ENCODE measurements at regions not wholly inside any gene's neighbourhood (a gene's known extent, or its start where the extent isn't known, plus 50 kb on each side); places are given as distances from the start of the nearest gene placed in this dataset.
"Not testable (repeated sequence)": the region's sequence is repeated elsewhere in the genome, so short reads cannot be mapped to it uniquely, and the experiment has no call there.

DNA sequence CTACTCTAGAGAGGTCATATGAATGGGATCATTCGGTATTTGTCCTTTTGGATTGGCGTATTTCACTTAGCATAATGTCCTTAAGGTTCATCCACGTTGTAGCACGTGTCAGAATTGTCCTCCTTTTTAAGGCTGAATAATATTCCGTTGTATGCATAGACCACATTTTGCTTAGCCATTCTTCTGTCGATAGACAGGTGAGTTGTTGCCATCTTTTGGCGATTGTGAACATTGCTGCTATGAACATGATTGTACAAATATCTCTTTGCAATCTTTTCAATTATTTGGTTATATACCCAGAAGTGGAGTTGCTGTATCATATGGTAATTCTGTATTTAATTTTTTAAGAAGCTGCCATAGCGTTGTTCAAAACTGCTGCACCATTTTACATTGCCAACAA is 52.4 kb upstream of the GOLGA8J start:
- H3K9me3 Mint-ChIP-seq = peaks cover 0 to 4% of the 10 kb centered on the region in 2 donors
- DNase-seq (ENCODE audit: low spot score in 2 of 2) (no peak), ATAC-seq (no peak)
- no peaks in the 10 kb centered on the region for H3K36me3 Mint-ChIP-seq
- no peak overlapping the region for H3K27ac Mint-ChIP-seq

DNA sequence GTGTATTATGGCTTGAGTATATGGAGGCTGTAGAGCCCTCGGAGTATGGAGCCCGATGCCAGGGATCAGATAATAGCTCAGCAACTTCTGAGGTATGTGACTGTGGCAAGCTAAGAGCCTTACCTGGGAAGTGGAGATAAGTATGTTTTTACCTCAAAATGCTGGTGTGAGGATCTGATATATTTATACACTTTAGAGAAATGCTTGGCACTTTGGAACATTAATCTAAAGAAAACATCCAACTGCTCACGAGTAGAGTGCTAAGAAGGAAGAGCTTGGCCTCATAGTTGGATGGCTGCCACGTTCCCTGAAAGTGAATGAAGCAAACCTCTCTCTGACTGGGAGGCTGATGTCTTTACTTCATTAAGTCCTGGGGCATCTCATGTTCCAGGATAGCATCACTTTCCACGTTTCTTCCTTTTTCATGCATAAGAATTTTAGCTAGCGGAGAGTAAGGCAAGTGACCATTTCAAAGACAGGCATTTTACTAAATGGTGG is 58.9 kb upstream of the GOLGA8J start:
- H3K9me3 Mint-ChIP-seq = no peaks in the 10 kb centered on the region
- ATAC-seq (no peak), DNase-seq (ENCODE audit: low spot score in 2 of 2) (no peak)
- H3K36me3 Mint-ChIP-seq = no peaks in the 10 kb centered on the region
- H3K27ac Mint-ChIP-seq = no peak overlapping the region

DNA sequence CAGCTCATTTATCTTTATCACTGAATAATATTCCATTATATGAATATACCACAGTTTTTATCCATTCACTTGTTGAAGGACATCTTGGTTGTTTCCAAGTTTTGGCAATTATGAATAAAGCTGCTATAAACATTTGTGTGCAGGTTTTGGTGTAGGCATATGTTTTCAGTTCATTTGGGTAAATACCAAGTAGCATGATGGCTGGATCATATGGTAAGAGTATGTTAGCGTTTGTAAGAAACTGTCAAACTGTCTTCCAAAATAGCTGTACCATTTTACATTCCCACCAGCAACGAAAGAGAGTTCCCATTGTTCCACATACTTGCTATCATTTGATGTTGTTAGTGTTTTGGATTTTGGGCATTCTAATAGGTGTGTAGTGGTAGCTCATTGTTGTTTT is 72.0 kb upstream of the GOLGA8J start:
- Mint-ChIP-seq H3K27ac (no peak overlapping the region), H3K9me3 (no peaks in the 10 kb centered on the region), H3K36me3 (no peaks in the 10 kb centered on the region)
- DNase-seq (ENCODE audit: low spot score in 2 of 2) (no peak), ATAC-seq (no peak)

DNA sequence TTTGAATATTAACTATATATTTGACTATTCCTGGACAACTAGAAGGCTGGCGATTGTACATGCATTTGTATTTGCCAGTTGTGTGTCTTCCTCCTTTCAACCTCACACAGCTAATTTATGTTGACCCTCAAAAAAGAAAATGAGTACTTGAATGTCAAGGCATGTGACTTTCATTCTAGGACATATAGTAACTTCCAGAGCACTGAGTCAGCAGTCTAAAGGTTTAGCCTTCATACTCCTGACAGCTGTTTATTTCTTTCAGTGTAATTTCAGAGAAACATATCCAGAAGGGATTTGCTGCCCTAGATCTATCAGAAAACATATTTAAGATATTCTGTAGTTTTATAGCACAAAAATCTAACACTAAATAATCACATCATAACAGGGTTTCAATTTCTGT is 74.6 kb upstream of the GOLGA8J start:
- H3K9me3 Mint-ChIP-seq = no peaks in the 10 kb centered on the region
- DNase-seq (ENCODE audit: low spot score in 2 of 2) (no peak), ATAC-seq (no peak)
- no peak overlapping the region for H3K27ac Mint-ChIP-seq
- no peaks in the 10 kb centered on the region for H3K36me3 Mint-ChIP-seq

DNA sequence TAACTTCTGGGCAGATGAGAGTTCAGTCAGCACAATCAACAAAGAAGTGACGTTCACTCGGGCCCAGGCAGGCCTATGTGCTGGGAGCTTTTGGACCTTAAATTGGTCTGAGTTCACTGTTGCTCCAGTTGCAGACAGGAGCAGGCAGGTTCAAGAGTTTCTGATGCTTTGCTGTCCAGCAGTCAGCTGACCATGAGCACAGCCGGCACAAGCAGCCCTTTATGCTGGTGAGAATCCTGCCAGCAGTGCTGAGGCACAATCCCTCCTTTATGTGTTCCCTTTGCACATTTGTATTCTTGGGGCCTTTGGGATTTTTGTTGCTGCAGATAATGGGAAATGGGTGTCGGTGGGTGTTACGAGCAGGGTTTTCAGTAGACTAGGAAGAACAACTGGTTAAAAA is 81.2 kb upstream of the GOLGA8J start:
- Mint-ChIP-seq H3K36me3 (no peaks in the 10 kb centered on the region), H3K27ac (no peak overlapping the region), H3K9me3 (no peaks in the 10 kb centered on the region)
- ATAC-seq = no peak
- DNase-seq (ENCODE audit: low spot score in 2 of 2) = no peak

DNA sequence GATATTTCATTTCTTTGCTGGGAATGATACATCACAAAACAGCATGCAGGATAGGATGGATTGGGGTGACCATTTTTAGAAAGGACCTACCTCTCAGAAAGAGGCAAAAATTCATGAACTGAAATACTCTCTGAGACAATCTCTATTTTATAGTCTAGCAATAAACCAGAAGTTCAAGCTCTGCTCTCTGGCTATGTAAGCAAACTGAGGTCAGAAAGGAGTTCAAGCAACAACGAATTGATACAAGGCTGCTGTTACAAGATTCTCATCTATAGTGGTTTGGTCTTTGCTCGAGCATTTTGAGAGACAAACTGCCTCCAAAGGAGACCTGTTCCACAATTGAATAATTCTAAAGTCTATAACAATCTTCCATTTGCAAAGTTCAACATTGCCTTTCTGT is 84.7 kb upstream of the GOLGA8J start:
- ATAC-seq (no peak), DNase-seq (ENCODE audit: low spot score in 2 of 2) (no peak)
- H3K36me3 Mint-ChIP-seq = no peaks in the 10 kb centered on the region
- H3K27ac Mint-ChIP-seq = no peak overlapping the region
- H3K9me3 Mint-ChIP-seq = no peaks in the 10 kb centered on the region

DNA sequence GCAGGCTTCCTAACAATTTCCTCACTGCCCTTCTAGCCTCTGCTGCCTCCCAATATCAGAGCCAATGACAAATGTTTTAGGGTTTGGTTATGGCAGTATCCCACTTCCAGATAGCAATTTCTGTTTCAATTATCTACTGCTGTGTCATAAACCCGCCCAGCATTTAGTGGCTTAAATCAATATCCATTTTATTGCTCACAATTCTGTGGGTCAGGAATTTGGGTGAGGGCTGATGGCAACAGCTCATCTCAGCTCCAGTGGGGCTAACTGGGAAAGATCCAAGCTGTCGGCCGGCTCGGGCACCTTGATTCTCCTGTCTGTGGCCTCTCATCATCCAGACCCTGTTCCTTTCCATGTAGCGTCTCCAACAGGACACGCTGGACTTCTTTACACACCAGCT is 85.3 kb upstream of the GOLGA8J start:
- Mint-ChIP-seq H3K36me3 (no peaks in the 10 kb centered on the region), H3K9me3 (no peaks in the 10 kb centered on the region), H3K27ac (no peak overlapping the region)
- ATAC-seq = no peak
- DNase-seq (ENCODE audit: low spot score in 2 of 2) = no peak

DNA sequence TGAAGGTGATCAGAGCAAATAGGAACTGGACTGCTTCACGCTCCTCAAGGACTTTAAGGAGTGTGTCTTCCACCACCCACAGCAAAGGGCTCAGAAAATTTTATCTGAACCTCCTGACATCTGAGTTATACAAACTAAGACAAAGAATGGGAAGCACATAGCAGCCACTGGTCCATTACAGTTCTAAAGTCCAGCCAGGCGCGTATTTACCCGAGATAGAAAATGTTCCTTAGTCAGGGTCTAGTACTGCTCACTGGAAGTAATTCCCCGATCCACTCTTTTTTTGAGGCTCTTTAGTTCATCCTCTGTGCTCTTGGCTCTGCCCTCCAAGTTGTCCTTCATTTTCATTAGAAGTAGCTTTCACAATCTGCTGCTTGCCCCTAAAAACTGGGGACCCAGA is 88.5 kb upstream of the GOLGA8J start:
- H3K9me3 Mint-ChIP-seq = no peaks in the 10 kb centered on the region
- DNase-seq (ENCODE audit: low spot score in 2 of 2) (no peak), ATAC-seq (no peak)
- H3K36me3 Mint-ChIP-seq = no peaks in the 10 kb centered on the region
- no peak overlapping the region for H3K27ac Mint-ChIP-seq

DNA sequence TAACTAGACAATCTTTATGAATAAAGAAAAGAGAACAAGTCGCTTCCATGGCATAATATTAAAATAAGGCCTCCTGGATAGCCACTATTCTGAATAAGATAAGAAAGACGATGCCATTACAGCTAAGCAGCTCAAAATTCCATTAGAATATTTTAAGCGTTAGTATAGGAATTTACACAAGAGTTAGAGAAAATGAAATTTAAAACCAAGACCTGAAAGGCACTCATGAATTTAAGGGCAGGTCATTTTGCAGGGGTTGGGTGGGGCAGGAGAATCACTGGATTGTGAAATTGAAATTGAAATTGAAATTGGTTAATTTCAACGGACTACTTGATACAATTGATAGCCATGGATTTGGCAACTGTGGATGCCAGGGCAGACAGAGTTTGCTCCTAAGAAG is 91.8 kb upstream of the GOLGA8J start:
- Mint-ChIP-seq H3K27ac (no peak overlapping the region), H3K36me3 (no peaks in the 10 kb centered on the region), H3K9me3 (no peaks in the 10 kb centered on the region)
- DNase-seq (ENCODE audit: low spot score in 2 of 2) = no peak
- no peak for ATAC-seq

DNA sequence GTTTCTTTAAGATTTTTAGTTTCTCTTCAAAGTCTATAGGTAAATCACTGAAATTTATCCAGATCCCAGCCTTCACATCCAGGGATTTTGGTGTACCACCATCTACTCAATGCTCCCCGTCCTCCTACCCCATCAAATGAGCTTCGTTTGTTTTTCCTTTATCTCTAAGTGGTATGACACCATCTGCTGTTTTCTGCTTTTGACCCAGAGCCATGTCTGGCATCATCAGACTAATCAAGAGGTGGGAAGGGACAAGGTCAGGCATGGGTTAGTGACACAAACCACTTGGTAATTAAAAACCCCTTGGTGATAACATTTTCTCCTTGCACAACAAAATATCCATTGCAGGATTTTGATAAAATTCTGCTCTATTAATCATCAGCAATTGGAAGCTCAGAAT is 92.7 kb upstream of the GOLGA8J start:
- no peaks in the 10 kb centered on the region for H3K9me3 Mint-ChIP-seq
- no peaks in the 10 kb centered on the region for H3K36me3 Mint-ChIP-seq
- no peak for DNase-seq (ENCODE audit: low spot score in 2 of 2)
- H3K27ac Mint-ChIP-seq = no peak overlapping the region
- no peak for ATAC-seq

DNA sequence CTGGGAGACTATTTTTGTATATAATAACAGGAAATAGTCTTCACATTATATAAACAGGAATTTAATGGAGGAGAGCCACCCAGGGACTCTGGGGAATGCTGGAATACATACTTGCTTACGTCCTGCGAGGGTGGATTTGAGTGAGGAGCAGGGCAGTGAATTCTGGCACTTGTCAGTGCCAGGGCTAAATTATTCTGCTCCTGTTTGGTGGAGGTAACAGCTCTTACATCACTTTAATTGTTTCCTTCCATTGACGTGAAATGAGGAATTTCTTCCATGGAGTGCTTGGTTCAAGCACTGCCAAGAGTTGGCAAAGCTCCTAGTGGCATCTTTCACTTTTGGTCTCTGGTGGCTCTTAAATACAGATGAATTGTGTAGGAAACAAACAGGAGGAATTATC is 94.1 kb upstream of the GOLGA8J start:
- ATAC-seq (no peak), DNase-seq (ENCODE audit: low spot score in 2 of 2) (no peak)
- H3K36me3 Mint-ChIP-seq = no peaks in the 10 kb centered on the region

DNA sequence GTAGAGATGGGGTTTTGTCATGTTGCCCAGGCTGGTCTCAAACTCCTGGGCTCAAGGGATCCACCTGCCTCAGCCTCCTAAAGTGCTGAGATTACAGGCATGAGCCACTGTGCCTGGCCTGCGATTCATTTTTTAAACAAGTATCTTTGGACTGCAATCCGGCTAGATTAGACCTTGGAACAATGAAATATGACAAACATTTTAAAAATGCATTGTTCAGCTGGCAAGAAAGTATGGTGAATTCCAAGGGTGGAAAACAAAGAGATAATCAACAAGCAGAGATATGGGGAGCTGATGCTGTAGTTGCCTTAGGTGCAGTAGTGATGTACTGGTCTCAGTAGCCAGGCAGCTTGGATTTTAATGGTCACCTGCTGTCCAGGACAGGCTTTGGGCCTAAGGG is 95.8 kb upstream of the GOLGA8J start:
- no peak overlapping the region for H3K27ac Mint-ChIP-seq
- no peaks in the 10 kb centered on the region for H3K36me3 Mint-ChIP-seq
- ATAC-seq = no peak
- no peak for DNase-seq (ENCODE audit: low spot score in 2 of 2)
- no peaks in the 10 kb centered on the region for H3K9me3 Mint-ChIP-seq

More for the DNA sequence above, 94.1 kb upstream of the GOLGA8J start:
- H3K27ac Mint-ChIP-seq = no peak overlapping the region
- no peaks in the 10 kb centered on the region for H3K9me3 Mint-ChIP-seq

DNA sequence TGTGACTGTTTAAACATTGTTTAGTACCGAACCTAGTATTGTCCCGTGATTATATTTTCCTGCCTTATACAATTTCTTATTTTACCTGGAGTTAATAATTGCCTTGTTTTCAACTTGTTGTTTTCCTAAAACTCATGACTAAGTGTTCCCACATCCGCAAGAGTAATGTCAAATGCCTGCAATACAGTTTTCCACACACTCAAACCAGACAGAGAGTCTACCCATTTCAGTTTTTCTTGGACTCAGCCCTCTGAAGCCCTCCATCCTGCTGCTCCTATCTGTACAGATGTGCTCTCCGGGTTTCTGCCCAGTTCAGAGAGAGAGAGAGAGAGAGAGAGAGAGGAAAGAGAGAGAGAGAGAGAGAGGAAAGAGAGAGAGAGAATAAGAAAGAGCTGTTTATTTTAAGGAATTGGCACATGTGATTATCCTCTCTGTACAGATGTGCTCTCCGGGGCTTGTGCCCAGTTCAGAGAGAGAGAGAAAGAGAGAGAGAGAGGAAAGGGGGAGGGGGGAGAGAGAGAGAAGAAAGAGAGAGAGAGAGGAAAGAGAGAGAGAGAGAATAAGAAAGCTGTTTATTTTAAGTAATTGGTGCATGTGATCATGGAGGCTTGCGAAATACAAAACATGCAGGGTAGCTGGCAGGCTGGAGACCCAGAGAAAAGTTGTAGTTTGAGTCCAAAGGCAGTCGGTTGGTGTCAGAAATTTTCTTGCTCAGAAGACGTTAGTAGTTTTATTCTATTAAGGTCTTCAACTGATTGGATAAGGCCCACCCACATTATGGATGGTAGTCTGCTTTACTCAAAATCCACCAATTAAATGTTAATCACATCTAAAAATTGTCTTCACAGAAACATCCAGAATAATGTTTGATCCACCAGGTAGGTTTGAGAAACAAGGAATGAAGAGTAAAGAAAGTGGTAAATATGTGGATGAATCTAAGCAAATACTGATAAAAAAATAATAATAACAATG is 104.1 kb upstream of the GOLGA8J start:
- no peak for ATAC-seq
- H3K27ac Mint-ChIP-seq = no peak overlapping the region
- no peaks in the 10 kb centered on the region for H3K9me3 Mint-ChIP-seq
- no peak for DNase-seq (ENCODE audit: low spot score in 2 of 2)
- no peaks in the 10 kb centered on the region for H3K36me3 Mint-ChIP-seq

DNA sequence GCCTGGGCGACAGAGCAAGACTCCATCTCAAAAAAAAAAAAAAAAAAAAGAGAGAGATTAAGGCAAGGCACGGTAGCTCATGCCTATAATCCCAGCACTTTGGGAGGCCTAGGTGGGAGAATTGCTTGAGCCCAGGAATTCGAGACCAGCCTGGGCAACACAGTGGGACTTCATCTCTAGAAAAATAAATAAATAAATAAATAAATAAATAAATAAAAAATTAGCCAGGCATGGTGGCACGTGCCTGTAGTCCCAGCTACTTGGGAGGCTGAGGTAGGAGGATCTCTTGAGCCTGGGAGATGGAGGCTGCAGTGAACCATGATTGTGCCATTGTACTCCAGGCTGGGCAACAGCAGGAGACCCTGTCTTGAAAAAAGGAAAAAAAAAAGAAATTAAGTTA is 108.7 kb upstream of the GOLGA8J start:
- DNase-seq (ENCODE audit: low spot score in 2 of 2); H3K27ac Mint-ChIP-seq; H3K9me3 Mint-ChIP-seq; ATAC-seq: not testable (repeated sequence)
- peaks cover 0 to 12% of the 10 kb centered on the region in 2 donors for H3K36me3 Mint-ChIP-seq

DNA sequence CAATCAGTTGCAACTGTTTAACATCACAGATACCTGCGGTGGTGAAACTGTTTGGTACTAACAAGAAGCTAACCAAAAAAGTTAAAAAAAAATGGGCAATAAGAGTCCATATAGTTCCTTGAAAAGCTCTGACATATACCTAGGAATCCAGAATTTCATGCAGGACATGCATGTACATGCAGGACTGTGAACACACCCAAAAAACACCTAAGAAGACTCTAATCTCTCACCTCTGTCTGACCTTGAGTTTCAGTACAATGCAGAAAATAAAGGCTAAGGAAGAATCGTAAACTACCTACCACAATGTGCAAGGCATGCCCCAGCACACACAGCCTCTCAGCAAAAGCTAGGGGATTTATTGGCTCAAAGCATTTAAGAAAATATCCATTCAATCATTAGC is 110.7 kb upstream of the GOLGA8J start:
- no peak for ATAC-seq
- DNase-seq (ENCODE audit: low spot score in 2 of 2) = no peak
- Mint-ChIP-seq H3K27ac (no peak overlapping the region), H3K36me3 (peaks cover 0 to 13% of the 10 kb centered on the region in 2 donors), H3K9me3 (peaks cover 0 to 4% of the 10 kb centered on the region in 2 donors)

DNA sequence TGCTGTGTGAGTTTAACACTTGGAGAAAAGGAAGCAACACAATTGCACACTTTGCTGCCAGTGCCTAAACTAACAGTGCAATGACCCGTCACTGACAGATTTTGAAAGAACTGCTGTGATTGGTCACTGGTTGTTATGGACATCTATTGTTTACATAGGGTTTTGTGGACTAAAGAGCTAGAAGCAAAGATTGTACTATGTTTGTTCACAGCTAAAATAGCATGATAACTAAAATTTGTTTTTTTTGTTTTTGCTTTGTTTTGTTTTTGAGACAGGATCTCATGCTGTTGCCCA is 112.4 kb upstream of the GOLGA8J start:
- H3K27ac Mint-ChIP-seq = no peak overlapping the region
- no peak for DNase-seq (ENCODE audit: low spot score in 2 of 2)
- no peak for ATAC-seq
- H3K9me3 Mint-ChIP-seq = peaks cover 0 to 4% of the 10 kb centered on the region in 2 donors
- H3K36me3 Mint-ChIP-seq = peaks cover 0 to 13% of the 10 kb centered on the region in 2 donors

DNA sequence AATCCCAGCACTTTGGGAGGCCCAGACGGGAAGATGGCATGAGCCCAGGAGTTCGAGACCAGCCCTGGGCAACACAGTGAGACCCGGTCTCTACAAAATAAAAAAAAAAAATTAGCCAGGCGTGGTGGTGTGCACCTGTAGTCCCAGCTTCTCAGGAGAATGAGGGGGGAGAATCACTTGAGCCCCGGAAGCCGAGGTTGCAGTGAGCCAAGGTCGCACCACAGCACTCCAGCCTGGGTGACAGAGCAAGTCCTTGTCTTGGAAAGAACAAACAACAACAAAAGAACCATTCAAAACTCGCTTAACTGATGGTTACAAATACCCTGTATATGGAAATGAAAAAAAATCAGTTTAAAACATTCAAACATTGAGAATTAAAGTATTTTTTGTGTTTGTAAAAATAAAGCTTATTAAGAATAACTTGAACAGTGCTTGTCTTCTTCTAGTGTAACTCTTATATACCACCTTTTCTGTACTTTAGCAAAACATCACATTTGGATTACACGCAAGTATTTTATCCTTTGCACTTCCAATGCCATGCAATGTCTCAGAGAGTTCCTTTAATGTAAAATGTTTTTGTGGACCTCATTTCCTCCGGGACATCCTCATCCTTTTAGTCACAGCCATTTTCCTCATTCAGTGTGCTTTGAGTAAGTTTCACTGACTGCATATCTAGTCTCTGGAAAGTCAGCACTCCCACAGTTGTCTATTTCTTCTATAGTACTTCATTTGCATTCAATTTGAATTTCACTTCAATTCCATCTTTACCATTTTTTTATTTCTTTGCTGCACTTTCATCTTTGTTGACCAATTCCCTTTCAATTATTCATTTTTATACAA is 113.0 kb upstream of the GOLGA8J start:
- Mint-ChIP-seq H3K27ac (no peak overlapping the region), H3K9me3 (peaks cover 0 to 4% of the 10 kb centered on the region in 2 donors), H3K36me3 (peaks cover 0 to 13% of the 10 kb centered on the region in 2 donors)
- DNase-seq (ENCODE audit: low spot score in 2 of 2) (no peak), ATAC-seq (no peak)

All from activated naive CD4-positive, alpha-beta T cell treated with anti-CD3 and anti-CD28 coated beads, Interleukin-2, amount 50 U/mL, for 72 hours (primary cell).